ENCODE measurements at regions not wholly inside any gene's neighbourhood (a gene's known extent, or its start where the extent isn't known, plus 50 kb on each side); places are given as distances from the start of the nearest gene placed in this dataset.

- no peak for TF ChIP-seq EZH2phosphoT487 (IDR thresholded peaks at IDR 0.05; ENCODE audit: borderline replicate concordance, low read depth, low read length)
- TF ChIP-seq CTCF (conservative IDR thresholded peaks at IDR 0.05; ENCODE audit: low read length) = no peak
These were observed 91.3 kb upstream of the KLHL13 start for GRCh38 chrX:118207831-118208453.

All from OCI-LY7 (cell line).